Hematopoietic multipotent progenitor cell treated with erythropoietin and hydrocortisone succinate and interleukin-3 and kit ligand, for 15 days (in vitro differentiated cells): ENCODE measurements at regions not wholly inside any gene's neighbourhood (a gene's known extent, or its start where the extent isn't known, plus 50 kb on each side); places are given as distances from the start of the nearest gene placed in this dataset.

Source experiments
- DNase-seq: peaks from one replicate; pipeline ENCODE4 v3.0.0-alpha.2; 2015; ENCODE audit warnings: low spot score

DNA sequence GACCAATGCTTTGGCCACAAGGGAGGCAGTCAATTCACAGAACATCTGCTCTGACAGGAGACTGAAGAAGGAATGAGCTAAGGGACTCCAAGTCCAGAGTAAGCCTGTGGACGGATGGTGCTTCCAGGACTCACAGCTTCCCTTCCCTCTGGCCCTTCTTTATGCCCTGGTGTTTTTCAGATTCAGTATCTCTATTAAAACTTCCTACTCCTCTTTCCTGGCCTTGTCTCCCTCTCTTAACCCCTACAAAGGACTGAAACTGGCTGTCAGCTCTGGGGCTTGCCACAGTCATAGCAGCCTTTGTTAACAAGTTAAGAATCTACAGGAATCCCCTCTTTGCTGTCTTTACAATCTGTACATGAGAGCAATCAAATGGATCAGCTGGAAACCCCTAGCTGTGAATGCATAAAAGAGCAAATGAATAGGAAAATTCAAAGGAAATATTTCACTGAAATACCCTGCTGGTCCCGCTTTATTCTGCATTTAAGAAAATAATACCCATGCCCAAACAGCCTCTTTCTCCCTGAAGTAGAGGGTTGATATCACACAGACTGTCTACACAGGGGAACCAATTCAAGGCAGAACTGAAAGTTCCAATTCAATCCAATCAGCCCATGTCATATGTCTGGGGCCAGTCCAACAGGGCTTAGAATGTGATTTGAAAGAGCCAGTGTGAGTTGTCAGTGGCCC is 192.3 kb downstream of the MZT1 start:
- no peak for DNase-seq

DNA sequence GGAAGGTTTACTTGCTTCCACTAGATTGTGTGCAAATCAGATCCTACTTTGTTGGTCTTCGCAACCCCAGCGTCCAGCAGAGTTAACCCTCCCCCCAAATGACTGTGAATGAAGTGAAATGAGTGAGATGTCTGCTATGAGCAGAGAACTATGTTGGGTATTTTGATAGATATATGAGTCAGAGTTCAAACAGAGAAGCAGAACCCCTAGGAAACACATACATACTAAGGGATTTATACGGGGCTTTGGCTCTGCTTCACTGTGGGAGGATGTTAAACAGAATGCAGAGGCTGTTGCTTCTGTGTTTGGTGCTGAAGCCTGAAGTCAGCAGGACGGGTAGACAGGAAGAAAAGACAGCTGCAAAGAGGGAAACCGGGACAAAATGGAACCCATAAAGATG is 197.0 kb downstream of the MZT1 start:
- DNase-seq: no peak

DNA sequence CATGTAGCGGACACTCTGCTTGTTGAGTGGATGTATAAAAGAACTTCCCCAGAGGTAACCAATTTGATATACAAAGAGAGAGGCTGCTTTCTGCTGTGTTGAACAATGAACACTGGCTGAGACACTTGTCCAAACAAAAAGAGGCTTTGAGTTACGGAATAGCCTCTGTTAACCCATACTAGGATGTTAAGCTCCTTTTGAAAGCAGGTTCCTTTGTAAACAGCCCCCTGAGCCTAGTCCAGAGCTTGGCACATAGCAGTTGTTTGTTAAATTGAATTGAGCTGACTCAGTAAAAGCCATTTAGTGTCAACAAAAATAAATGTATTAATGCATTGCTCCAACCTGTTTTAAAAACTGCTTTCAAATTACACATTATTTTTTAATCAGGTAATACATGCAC is 200.1 kb downstream of the MZT1 start:
- no peak for DNase-seq

DNA sequence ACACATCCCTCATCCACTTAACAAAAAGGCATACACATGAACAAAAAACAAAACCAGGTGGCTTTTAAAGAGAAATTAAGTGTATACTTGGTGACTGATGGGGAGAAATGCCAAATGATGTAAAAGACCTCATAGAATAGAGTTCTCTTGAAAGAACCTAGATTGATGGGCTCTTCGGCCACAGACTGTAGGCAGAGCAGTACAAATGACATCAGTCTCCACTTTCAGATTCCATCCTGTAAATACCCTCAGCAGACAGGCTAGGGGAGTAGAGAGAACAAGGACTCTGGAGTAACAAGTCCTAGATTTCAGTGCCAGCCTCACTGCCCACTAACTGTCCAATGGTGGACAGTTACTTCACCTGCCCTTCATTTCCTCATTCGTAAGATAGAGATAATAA is 203.8 kb downstream of the MZT1 start:
- no peak for DNase-seq

DNA sequence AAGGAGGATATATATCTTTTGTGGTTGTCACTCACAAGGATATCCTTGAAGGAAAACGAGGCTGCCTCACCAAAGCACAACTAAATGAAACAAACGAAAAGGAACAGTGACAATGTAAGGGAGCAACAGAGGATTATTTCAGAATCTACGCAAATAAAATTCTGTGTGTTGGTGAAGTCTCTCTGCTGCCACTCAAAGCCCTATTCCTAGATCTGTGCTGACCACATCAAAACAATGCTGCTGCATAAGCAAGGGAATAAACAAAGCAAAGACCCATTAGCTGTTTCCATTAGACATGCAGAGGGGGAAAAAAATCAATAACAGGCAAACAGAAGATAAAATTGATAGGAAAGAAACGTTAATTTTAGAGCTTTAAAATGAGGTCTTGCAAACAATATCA is 204.4 kb downstream of the MZT1 start:
- no peak for DNase-seq

DNA sequence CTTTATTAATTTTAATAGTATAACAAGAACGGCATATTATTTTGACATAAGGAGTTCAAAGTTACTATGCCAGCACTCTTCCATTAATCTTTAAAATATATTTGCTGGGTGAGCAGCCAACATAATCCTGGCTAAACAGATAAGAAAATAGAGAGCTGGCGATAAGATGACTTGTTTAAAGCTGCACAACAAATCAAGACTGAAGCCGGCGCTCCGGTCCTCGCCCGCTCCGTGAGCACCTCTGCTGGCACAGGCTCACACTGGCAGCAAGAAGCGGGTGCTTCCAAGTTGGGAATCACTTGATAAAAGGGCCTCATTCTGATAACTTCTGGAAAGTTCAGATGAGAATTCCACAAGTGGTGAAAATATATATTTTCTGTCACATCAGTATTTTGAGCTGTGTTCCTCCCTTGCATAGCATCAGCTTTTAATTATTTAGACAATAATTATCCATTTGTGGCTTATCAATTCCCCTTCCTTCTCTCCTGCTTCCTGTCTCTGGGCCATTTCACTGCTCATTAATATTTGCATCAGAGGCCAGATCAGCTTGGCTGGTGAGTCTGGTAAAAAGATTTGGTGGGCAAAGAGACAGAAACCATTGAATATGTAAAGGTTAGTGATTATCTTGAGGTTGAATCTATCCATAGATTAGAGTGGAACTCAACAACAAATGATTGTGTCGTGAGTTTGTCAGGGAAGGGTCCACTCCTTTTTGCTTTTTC is 205.3 kb downstream of the MZT1 start:
- no peak for DNase-seq

DNA sequence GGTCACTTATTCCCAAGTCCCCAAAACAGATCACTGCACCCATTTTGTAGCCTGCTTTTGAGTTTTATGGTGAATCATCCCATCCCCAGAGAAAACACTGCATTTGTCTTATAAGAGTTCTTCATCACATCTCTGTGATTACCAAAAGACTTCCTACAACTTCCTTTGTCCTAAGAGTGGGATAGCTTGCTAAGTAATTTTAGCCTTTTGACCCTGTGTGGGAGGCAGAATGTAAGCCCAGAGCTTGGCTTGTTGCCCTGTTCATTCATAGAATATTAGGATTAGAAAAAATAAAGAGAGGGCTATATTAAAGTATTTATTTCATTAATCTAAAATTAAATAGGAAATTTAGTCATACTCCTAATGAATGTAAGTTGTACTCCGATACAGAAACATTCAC is 213.3 kb downstream of the MZT1 start:
- DNase-seq: no peak

DNA sequence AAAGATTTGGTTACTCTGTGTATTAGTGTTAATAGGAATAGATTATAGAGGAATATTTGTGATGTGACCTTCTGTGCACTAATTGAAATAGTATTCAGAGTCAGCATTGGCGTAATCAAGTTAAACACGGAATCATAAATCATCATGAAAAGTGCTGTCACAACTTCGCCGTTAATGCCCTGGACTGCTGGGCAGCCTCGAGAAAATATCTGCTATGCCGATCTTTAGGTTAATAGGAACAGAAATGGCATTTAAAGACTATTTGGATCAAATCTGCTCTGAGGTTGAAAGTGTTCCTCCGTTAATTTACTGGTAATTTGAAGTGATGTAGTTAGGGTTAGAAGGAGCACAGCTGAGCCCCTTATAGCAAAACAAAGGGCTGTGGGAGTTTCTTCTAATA is 219.0 kb downstream of the MZT1 start:
- no peak for DNase-seq

DNA sequence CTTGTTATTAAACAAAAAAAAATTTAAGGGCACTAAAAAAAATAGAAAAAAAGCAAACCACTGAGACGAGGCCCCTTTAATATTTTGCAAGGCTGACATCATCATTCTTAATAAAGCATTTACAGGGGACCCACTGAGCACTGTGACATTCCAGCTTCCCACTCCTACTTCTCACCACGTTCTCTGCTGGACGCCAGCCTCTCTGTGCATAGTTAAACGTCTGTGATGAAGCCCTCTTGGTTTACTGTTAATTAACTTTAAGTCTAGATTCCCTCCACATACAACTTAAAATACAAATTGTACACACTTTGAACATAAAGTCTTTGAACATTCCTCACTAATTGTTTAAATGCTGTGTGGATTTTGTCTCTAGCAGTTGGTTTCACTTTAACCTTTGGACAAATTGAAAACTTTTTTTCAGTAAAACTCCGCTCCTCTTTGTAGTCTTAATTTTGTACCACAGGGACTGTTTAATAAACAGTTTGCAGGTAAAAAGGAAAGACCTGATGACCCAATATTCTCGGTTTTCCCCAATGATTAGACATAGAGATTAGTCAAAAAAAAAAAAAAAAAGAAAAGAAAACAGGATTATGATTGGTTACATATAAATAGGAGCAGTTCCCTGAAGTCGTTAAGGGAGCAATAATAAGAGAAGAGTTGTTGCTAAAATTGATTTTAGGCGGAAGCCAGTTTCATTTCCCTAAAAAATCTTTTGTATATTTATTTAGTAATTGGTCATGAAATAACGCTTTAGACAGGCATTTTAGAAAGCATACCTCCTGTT is 219.8 kb downstream of the MZT1 start:
- no peak for DNase-seq

DNA sequence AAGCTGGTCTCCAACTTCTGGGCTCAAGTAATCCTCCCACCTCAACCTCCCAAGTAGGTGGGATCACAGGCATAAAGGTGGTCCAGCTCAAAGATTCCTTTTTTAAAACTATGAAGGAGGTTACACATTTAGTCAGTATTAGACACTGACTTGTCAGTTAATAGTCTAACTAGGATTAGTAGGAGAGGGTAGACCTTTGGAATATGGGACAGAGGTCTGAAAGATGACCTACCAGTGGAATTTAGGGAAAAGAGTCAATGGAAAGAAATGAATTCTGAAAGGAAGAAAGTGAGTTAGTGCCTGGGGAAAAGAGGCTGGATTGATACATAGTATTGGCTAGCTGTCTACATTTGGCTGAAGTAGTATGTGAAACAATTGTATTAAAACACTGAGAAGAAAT is 220.7 kb downstream of the MZT1 start:
- DNase-seq: no peak

DNA sequence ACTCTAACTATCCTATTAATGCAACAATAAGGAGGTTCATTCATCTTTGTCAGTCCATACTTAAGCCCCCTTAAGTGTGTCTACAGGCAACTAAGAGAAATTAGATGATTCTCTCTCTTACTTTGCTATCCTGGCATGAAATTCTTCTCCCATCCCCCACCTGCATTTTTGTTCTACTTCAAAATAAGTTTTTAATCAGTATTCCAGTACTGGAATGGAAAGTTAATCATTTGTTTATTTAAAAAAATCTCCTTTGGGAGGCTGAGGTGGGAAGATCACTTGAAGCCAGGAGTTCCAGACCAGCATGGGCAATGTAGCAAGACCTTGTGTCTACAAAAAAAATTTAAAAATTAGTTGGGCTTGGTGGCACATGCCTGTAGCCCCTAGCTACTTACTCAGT is 222.1 kb downstream of the MZT1 start:
- DNase-seq: no peak

DNA sequence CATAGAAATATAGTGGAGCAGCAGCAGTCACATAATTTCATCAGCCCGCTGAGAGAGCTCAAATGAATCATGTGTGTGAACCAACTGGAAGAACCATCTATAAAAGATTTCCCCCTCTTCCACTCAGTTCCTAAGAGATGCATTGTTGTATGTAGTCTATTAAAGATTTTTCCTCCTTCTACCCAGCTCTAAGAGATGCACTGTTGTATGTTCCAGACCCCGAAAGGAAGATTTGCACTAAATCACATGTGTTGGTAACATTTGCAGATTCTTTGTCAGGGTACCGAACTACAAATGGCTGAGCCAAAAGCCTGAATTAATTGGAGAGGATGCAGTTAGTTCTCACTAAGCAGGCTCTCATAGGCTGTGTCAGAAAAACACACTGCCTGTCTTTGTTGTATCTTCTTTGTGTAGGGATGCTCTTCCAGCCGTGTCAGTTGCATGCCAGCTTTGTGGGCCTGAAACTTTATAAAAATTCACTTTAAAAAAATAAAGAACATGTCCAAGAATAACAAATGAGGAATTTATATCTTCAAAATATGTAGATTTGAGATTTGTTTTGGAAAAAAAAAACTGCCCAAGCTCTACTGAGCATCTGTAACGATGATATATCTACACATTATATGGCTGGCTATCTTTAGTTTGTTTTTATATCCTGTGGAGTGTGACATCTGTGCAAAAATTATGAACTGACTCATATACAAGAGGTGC is 223.1 kb downstream of the MZT1 start:
- no peak for DNase-seq

DNA sequence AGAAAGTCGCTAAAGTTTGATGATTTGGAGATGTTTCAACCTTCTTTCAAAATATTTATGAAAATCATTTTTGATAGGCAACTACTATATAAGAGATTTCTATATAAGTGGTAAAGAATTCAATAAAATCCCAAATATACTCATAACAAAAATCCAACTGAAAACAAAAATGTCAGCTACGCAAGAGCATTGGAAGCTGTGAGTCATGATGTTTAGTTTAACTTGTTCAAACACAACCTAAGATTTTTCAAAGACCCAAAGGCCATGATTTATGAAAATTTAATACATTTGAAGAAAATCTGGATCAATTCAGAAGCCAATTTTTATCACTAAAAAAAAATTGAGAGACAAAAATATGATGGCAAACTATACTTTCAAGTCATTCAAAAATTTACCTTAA is 226.6 kb downstream of the MZT1 start:
- DNase-seq: no peak

DNA sequence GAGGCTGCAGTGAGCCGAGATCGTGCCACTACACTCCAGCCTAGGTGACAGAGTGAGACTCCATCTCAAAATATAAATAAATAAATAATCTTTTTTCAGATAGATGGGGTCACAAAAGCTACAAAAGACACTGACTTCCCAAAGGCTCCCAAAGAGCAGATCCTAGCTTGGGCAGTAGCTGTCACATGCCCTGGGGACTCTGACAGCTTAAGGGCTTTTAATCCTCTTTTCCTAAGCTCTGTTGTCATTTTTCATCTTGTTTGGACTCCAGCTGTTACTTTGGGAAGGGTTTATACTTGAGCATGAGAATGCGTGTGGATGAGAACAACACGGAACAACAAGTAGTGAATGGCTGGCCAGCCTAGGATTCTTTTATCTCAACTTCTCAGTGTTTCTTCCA is 231.7 kb downstream of the MZT1 start:
- DNase-seq: no peak

DNA sequence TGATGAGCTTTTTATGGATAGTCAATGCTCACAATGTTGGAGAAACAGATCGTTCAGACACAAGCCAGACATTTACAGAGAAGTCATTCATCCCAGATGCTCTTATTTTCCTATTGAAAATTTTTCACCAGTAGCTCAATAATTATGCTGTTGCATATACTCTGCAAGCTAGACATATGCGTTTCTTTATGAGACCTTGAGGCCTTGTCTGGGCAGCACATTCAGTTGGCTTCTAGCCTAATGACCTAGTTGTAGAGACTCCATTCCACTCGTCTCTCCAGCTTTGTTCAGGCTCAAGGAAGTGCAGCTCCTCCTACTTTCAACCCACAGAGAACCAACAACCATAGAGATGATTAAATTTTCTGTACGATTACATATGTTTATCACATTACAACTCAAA is 237.7 kb downstream of the MZT1 start:
- no peak for DNase-seq

DNA sequence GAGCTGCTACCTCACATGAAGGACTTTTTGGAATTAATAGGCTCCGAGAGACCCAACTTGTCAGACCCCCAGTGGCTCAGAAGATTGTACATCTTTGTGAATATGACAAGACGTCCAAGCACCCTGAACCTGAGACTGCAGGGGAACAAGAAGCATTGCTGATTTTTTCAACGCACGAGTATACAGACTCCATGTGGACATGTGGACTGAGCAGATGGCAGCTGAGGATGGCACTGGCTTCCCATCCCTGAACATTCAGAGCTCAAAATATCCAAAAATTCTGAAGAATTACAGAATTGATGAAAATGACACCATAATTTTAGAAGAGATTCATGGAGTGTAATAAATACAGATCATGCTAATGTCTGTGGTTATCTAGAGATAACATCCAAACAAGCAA is 254.1 kb downstream of the MZT1 start:
- no peak for DNase-seq

DNA sequence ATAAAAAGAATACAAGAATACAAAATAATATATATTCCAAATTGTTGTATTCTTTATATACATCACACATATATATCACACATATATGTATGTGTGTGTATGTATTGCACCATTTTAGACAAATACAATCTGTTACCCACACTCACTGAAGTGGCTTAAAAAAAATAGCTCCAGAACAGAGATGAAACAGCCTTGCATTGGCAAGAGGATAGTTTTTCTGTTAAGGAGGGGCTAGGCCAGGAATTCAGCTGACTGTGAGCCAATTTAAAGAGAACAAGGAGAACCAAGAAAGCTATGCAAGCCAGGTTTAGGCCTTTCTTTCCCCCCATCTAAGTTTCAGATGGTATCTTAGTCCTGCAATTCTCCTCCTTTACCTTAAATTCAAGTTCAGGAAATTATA is 257.5 kb downstream of the MZT1 start:
- no peak for DNase-seq

DNA sequence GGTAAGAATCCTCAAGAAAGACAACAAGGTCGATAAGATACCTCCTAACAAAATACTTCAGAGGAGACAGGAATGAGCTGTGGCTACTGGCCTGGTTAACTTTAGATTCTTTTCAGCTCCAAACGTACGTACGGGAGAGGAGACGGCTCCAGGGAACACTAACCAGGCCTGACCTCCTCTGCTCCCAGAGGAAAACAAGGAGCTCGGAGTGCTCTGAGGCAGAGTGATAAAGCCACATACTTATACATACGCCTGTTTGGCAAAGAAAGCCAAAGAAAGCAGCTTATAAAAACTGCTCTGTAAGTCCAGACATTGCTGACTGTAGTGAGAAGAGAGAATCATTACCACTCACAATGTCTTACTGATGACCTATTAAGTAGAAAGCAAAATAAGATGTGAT is 263.9 kb downstream of the MZT1 start:
- DNase-seq: no peak

DNA sequence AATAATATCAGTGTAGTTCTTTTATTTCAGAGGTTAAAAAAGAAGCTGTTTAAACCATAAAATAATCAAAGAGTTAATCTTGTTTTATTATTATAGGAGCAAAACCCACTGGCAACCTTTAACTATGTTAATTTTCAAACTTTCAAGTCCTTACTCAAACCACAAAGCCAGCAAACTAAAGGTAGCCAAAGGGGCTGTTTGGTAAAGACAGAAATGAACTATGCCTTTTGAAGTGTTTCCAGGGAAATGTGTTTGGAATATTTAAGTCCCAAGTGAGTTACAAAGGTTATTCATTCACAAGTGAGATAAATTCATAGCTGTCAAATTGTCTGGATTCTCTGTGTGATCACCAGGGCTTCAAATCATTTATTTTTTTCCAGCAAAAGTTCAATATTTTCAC is 264.7 kb downstream of the MZT1 start:
- DNase-seq: no peak

DNA sequence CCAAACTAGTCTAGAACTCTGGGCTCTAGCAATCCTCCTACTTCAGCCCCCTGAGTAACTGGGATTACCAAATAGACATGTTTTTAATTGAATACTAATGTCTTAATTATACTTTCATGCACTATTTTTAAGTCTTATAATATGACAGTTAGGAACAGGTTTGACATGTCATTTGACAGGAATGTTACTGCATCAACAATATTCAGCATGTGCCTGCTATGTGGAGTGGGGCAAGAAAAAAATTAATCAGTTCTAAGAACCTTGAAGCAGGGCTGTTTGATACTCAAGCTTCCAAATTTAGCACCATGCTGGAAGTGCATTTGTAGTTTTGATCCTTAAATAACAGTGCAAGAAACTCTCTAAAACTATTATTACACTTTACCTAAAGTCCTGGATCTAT is 265.3 kb downstream of the MZT1 start:
- no peak for DNase-seq

DNA sequence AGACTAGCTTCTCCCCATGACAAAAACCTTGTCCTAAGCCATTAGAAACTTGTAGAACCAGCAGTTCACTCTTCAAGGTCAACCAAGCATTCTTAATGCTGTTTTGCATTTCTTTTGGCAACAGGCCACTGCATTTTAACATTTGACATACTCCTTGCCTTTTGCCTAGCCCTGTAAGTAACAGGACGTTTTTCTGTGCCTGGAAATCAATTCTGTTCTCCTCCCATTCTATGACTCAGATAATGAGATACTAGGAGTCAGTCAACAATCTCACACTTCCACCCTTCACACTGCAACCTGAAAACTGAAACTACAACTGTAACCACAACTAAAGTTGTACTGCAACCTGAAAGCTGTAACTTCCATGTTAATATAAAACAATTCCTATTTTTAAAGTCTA is 268.7 kb downstream of the MZT1 start:
- DNase-seq: no peak

DNA sequence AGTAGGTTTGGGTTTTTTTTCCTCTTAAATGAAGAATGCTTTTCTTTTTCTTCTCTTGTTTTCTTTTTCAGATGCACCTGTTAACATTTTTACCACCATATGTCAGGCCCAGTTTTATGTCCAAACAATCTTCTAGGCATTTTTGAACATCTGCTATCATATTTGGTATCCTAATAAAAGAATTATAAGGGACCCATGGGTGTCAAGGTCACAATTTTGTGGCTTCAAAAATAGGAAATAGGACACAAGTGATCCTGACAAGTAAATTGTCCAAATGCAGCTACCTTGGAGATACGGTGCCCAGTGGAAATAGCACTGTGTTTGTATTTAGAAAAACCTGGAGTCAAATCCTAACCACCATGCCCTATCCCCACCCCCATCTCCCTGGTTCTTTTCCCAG is 270.3 kb downstream of the MZT1 start:
- DNase-seq: no peak

DNA sequence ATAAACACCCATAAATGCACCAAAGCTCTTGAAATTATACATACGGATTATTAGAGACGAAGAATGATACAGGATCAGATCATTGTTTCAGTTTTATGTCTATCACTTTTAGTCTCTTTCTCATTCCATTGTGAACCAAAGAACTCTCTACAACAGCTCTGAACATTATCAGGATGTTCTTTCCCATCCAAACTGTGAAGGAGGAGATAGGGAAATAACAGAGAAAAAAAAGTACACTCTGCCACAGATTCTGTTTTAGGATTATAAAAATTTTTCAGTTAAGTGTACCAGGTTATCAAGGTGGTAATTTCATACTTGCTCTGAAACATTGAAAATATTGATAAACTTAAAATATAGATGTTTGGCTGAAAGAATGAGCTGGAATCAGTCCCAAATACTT is 270.9 kb downstream of the MZT1 start:
- no peak for DNase-seq
